Naive B cell (primary cell): ENCODE measurements at regions not wholly inside any gene's neighbourhood (a gene's known extent, or its start where the extent isn't known, plus 50 kb on each side); places are given as distances from the start of the nearest gene placed in this dataset.
"Not testable (repeated sequence)": the region's sequence is repeated elsewhere in the genome, so short reads cannot be mapped to it uniquely, and the experiment has no call there.

Experiments
- ATAC-seq, 2 donors: fragments of 150-1000 bp; cut with Tn5 transposase; 2 replicates each; pipeline ENCODE4 v1.10.0; 2021; ENCODE audit warnings: low read depth in 2 of 2, mild to moderate bottlenecking in 2 of 2, moderate library complexity in 2 of 2
- DNase-seq: peaks from one replicate; pipeline ENCODE4 v3.0.0; 2022
- H3K27ac Mint-ChIP-seq, 6 donors: one replicate each; pipeline ENCODE4 v1.8.0; 2020 to 2022; ENCODE audit warnings: mild to moderate bottlenecking in 6 of 6, mixed read lengths in 6 of 6, moderate library complexity in 5 of 6, inconsistent platforms in 2 of 6
- H3K27me3 Mint-ChIP-seq, 3 donors: one replicate each; pipeline ENCODE4 v1.8.0; 2021 to 2022; ENCODE audit warnings: mixed read lengths in 3 of 3, mild to moderate bottlenecking in 1 of 3
- H3K36me3 Mint-ChIP-seq, 2 donors: one replicate each; pipeline ENCODE4 v1.8.0; 2020 to 2022; ENCODE audit warnings: mixed read lengths in 2 of 2, inconsistent platforms in 1 of 2, mild to moderate bottlenecking in 1 of 2
- H3K4me1 Mint-ChIP-seq, 3 donors: one replicate each; pipeline ENCODE4 v1.8.0; 2020 to 2022; ENCODE audit warnings: mixed read lengths in 3 of 3, inconsistent platforms in 1 of 3, mild to moderate bottlenecking in 1 of 3, moderate library complexity in 1 of 3
- H3K4me3 Mint-ChIP-seq, 8 donors: one replicate each; pipeline ENCODE4 v1.8.0; 2020 to 2022; ENCODE audit warnings: mild to moderate bottlenecking in 8 of 8, mixed read lengths in 8 of 8, moderate library complexity in 8 of 8, inconsistent platforms in 2 of 8
- H3K9me3 Mint-ChIP-seq, 7 donors: one replicate each; pipeline ENCODE4 v1.8.0; 2020 to 2022; ENCODE audit warnings: mixed read lengths in 7 of 7, mild to moderate bottlenecking in 5 of 7, inconsistent platforms in 2 of 7, moderate library complexity in 1 of 7

DNA sequence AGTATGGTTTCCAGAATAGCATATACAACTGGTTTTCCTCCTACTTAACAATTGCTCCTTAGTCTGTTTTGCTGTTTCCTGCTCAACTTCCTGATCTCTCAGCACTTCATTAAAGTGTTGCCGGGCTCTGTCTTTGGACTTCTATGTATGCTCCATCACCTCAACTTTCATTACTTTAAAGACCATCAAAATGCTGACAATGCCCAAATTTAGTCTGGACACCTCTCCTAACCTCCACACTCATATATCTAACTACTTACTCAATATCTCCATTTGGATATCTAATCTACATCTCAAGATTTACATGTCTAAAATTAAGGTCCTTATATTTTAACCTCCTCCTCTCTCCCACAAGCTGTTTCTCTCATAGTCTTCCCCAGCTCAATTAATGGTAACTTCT is 54.4 kb upstream of the LGR5 start:
- DNase-seq: no peak
- no peaks in the 10 kb centered on the region for H3K9me3 Mint-ChIP-seq
- no peak overlapping the region for H3K4me3 Mint-ChIP-seq
- ATAC-seq: no peak
- no peaks in the 10 kb centered on the region for H3K4me1 Mint-ChIP-seq
- H3K36me3 Mint-ChIP-seq: no peaks in the 10 kb centered on the region
- H3K27me3 Mint-ChIP-seq: peaks cover 9 to 20% (median 14%) of the 10 kb centered on the region in 3 donors
- no peak overlapping the region for H3K27ac Mint-ChIP-seq

DNA sequence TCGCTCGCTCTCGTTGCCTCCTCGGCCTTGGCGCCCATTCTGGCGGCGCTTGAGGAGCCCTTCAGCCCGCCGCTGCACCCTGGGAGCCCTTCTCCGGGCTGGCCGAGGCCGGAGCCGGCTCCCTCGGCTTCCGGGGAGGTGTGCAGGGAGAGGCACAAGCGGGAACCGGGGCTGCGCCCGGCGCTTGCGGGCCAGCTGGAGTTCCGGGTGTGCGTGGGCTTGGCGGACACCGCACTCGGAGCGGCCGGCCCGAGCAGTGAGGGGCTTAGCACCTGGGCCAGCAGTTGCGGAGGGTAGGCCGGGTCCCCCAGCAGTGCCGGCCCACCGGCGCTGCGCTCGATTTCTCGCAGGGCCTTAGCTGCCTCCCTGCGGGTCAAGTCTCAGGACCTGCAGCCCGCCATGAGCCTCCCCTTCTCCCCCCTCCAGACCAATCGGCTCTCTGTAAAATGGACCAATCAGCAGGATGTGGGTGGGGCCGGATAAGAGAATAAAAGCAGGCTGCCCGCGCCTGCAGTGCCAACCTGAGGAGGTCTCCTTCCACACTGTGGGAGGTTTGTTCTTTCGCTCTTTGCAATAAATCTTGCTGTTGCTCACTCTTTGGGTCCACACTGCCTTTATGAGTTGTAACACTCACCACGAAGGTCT is 62.8 kb upstream of the LGR5 start:
- H3K27ac Mint-ChIP-seq, H3K9me3 Mint-ChIP-seq, H3K36me3 Mint-ChIP-seq, H3K27me3 Mint-ChIP-seq, DNase-seq, H3K4me1 Mint-ChIP-seq, ATAC-seq: not testable (repeated sequence)
- peak overlapping the region in 1 of 8 donors; percentile 17 for H3K4me3 Mint-ChIP-seq

DNA sequence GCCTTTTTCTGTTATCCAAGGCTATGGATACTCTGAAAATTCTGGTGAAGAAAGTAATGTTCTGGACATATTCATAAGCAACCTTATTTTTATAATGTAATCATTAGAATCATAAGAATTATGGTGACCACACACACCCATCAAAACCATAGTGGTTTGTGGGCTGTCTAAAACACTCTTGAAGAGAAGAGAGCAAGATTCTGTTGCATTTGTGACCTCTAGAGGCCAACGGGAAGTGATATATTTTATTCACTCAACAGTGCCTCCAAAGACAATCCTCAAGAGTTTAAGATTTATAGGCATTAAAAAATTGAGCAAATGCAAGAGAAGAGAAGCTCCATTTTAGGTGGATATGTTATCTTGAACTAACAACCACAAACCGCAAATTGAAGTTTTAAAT is 68.5 kb upstream of the LGR5 start:
- Mint-ChIP-seq H3K27me3 (peaks cover 0 to 3% (median 0%) of the 10 kb centered on the region in 3 donors), H3K9me3 (peaks cover 0 to 4% (median 0%) of the 10 kb centered on the region in 7 donors), H3K4me1 (no peaks in the 10 kb centered on the region), H3K27ac (no peak overlapping the region), H3K36me3 (no peaks in the 10 kb centered on the region), H3K4me3 (no peak overlapping the region)
- no peak for ATAC-seq
- DNase-seq: no peak

DNA sequence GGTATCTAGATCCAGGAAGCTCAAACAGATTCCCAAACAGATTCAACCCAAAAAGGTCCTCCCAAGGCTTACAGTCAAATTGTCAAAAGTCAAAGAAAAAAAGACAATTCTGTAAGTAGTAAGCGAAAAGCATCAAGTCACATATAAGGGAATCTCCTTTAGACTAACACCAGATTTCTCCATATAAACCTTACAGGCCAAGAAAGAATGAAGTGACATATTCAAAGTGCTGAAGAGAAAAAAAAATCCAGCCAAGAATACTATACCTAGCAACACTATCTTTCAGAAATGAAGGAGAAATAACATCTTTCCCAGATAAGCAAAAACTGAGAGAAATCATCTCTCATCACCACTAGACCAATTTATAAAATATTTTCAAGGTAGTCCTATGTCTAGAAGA is 79.6 kb upstream of the LGR5 start:
- no peak for ATAC-seq
- Mint-ChIP-seq H3K9me3 (peaks cover 0 to 43% (median 30%) of the 10 kb centered on the region in 7 donors), H3K27ac (no peak overlapping the region), H3K36me3 (peaks cover 8 to 19% of the 10 kb centered on the region in 2 donors), H3K27me3 (peaks cover 0 to 5% (median 0%) of the 10 kb centered on the region in 3 donors), H3K4me3 (no peak overlapping the region), H3K4me1 (peaks cover 0 to under 1% (median 0%) of the 10 kb centered on the region in 3 donors)
- DNase-seq: no peak

DNA sequence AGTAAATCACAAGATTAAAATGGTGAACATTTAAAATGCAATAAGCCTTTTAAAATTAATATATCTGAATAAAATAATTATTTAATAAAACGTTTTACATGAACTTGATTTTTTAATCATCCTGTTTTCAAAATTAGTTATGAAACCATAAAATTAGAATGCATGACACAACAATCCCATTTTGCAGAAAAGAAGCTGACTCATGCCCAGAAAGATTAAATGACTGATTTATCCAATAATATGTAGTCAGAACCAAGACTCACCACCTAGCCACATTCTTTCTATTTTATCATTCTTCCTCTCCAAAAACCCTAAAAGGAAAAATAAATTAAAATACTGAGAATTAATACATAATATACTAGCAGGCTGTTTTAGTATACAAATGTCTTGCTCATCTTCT is 83.0 kb upstream of the LGR5 start:
- no peaks in the 10 kb centered on the region for H3K27me3 Mint-ChIP-seq
- H3K9me3 Mint-ChIP-seq: peaks cover 0 to 27% (median 21%) of the 10 kb centered on the region in 7 donors
- peaks cover 0 to 5% (median 0%) of the 10 kb centered on the region in 3 donors for H3K4me1 Mint-ChIP-seq
- DNase-seq (no peak), ATAC-seq (no peak)
- no peak overlapping the region for H3K4me3 Mint-ChIP-seq
- no peak overlapping the region for H3K27ac Mint-ChIP-seq
- peaks cover 0 to 19% of the 10 kb centered on the region in 2 donors for H3K36me3 Mint-ChIP-seq

DNA sequence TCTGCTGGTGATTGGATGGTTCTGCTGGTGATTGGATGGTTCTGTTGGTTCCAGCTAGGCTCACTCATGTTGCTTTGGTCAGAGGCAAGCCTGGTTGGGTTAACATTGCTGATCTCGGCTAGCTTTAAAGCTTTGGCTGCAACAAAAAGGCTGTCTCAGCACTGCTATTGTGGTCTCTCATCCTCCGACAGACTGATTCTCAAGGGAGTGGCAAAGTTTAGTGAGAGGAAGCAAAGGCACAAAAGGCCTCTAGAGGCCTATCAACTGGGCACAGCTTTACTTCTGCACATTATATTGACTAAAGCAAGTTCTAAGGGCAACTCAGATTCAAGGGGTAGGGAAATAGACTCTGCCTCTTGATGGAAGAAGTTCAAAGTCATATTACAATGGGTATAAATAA is 84.7 kb upstream of the LGR5 start:
- Mint-ChIP-seq H3K27ac (no peak overlapping the region), H3K9me3 (peaks cover 0 to 15% (median 8%) of the 10 kb centered on the region in 7 donors), H3K36me3 (peaks cover 0 to 7% of the 10 kb centered on the region in 2 donors), H3K4me1 (peaks cover 0 to 5% (median 0%) of the 10 kb centered on the region in 3 donors), H3K27me3 (no peaks in the 10 kb centered on the region), H3K4me3 (no peak overlapping the region)
- ATAC-seq (no peak), DNase-seq (no peak)

DNA sequence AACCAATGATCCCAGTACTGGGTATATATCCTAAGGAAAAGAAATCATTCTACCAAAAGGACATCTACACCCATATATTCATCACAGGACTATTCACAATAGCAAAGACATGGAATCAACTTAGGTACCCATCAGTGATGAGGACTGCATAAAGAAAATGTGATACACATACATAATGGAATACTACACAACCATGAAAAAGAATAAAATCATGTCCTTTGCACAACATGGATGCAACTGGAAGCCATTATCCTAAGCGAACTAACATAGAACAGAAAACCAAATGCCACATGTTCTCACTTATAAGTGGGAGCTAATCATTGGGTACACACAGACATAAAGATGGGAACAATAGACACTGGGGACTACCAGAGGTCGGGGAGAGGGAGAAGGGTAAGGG is 86.0 kb upstream of the LGR5 start:
- H3K27me3 Mint-ChIP-seq: no peaks in the 10 kb centered on the region
- H3K9me3 Mint-ChIP-seq: peaks cover 0 to 5% (median 0%) of the 10 kb centered on the region in 7 donors
- no peak for DNase-seq
- no peak for ATAC-seq
- H3K4me1 Mint-ChIP-seq: peaks cover 0 to 5% (median 0%) of the 10 kb centered on the region in 3 donors
- H3K4me3 Mint-ChIP-seq: no peak overlapping the region
- no peaks in the 10 kb centered on the region for H3K36me3 Mint-ChIP-seq
- no peak overlapping the region for H3K27ac Mint-ChIP-seq

DNA sequence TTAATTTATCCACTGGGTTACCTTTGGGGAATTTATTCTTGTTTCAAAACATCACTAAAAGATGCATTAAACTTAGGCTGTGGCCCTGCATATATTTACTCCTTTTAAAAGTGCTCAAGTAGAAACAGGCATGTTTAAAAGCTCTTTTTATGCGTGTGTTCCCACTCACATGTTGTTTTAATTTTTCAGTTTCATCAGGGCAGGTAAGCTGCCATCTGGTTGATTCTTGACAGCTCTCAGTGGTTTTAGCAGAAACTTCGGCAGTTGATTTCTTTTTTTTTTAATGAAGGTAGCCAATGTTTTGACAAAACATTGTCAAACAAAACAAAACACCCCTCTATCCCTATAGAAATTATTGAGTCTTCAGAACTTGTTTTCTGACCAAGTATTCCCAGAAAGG is 89.6 kb upstream of the LGR5 start:
- Mint-ChIP-seq H3K36me3 (no peaks in the 10 kb centered on the region), H3K27me3 (no peaks in the 10 kb centered on the region), H3K4me1 (peaks cover 0 to 4% (median 0%) of the 10 kb centered on the region in 3 donors), H3K27ac (no peak overlapping the region), H3K4me3 (no peak overlapping the region), H3K9me3 (no peaks in the 10 kb centered on the region)
- ATAC-seq: no peak
- no peak for DNase-seq

DNA sequence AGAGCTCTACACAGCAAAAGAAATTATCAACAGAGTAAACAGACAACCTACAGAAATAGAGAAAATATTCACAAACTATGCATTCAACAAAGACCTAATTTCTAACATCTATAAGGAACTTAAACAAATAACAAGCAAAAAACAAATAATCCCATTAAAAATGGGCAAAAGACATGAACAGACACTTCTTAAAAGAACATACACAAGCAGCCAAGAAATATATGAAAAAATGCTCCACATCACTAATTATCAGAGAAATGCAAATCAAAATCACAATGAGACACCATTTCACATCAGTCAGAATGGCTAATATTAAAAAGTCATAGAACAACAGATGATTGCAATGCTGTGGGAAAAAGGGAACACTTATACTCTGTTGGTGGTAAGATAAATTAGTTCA is 100.7 kb upstream of the LGR5 start:
- Mint-ChIP-seq H3K4me3 (no peak overlapping the region), H3K27me3 (peaks cover 0 to 14% (median 0%) of the 10 kb centered on the region in 3 donors), H3K36me3 (no peaks in the 10 kb centered on the region), H3K27ac (no peak overlapping the region), H3K4me1 (no peaks in the 10 kb centered on the region), H3K9me3 (peaks cover 0 to 23% (median 4%) of the 10 kb centered on the region in 7 donors)
- ATAC-seq (no peak), DNase-seq (no peak)

DNA sequence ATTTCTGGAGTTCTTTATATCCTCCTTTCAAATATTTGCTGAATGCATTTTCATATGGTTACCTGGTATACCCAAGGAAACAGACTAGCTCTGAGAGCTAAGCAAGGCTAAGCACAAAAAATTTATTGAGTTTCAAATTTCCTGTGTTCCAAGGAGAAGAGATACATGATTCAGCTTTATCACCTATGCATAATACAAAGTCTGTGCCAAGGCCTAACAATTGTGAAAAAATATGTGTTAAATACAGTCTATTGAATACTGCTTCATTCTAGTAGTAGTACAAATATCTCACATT is 103.7 kb upstream of the LGR5 start:
- peaks cover 0 to 10% (median 0%) of the 10 kb centered on the region in 3 donors for H3K27me3 Mint-ChIP-seq
- ATAC-seq: no peak
- no peaks in the 10 kb centered on the region for H3K36me3 Mint-ChIP-seq
- H3K4me1 Mint-ChIP-seq: no peaks in the 10 kb centered on the region
- H3K27ac Mint-ChIP-seq: no peak overlapping the region
- DNase-seq: no peak
- H3K9me3 Mint-ChIP-seq: peaks cover 0 to 21% (median 4%) of the 10 kb centered on the region in 7 donors
- H3K4me3 Mint-ChIP-seq: no peak overlapping the region

DNA sequence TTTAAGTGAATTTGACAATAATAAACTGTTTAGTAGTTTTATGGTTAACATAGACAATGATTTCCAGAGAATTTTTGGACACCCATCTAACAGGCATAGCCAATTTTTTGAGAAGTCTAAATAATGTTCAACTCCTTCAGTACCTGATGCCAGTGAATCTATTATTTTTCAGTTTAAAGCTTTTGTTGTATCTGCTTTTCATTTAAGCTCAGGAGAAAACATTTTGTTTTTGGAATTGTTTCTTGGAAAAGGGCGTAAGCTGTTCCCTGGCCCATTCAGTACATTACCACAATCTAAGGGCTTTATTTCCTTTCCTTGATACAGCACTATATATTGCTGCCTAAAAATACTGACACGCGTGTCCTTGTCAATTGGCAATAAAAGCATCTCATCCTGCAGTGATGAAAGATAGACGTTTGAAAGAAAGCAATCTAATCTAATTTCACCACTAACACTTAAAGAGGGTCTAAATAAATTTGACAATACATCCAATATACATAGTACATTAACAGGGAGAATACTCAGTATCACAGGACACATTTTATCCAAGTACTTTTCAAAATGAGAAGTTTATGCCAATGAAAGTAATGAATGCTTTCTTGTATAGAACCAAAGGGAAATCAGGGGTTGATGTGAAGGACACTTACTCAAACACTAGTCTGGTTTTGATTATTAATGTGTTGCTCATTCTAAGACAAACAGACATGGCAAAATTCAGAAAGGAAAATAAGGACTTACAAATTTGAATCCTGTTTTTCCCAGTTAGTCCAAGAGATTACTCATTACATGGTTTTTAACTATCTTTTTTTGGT is 104.2 kb upstream of the LGR5 start:
- H3K27ac Mint-ChIP-seq: no peak overlapping the region
- H3K4me1 Mint-ChIP-seq: no peaks in the 10 kb centered on the region
- DNase-seq: no peak
- H3K36me3 Mint-ChIP-seq: no peaks in the 10 kb centered on the region
- peaks cover 0 to 19% (median 4%) of the 10 kb centered on the region in 7 donors for H3K9me3 Mint-ChIP-seq
- no peak for ATAC-seq
- H3K4me3 Mint-ChIP-seq: no peak overlapping the region
- H3K27me3 Mint-ChIP-seq: peaks cover 0 to 10% (median 0%) of the 10 kb centered on the region in 3 donors

DNA sequence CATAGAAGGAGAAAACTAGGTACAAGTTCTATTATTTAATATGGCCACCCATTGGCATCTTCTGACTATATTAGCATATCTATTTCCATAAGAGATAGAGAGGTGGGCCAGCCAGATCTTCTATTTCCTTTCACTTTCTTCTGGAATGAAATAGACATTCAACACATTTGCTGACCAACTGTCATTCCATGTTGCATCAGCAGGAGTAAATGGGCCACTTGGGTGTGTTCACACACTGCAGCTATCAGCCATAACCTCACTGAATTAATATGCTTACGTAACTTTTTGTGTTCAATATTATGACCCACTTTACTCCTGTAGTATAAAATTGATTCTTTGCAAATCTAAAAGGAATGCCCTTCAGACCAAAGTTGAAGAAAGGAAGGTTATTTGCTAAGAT is 106.2 kb upstream of the LGR5 start:
- peaks cover 0 to 12% (median 2%) of the 10 kb centered on the region in 7 donors for H3K9me3 Mint-ChIP-seq
- peaks cover 0 to 10% (median 0%) of the 10 kb centered on the region in 3 donors for H3K27me3 Mint-ChIP-seq
- H3K27ac Mint-ChIP-seq: no peak overlapping the region
- H3K4me1 Mint-ChIP-seq: no peaks in the 10 kb centered on the region
- no peak overlapping the region for H3K4me3 Mint-ChIP-seq
- DNase-seq: no peak
- ATAC-seq: no peak
- no peaks in the 10 kb centered on the region for H3K36me3 Mint-ChIP-seq

DNA sequence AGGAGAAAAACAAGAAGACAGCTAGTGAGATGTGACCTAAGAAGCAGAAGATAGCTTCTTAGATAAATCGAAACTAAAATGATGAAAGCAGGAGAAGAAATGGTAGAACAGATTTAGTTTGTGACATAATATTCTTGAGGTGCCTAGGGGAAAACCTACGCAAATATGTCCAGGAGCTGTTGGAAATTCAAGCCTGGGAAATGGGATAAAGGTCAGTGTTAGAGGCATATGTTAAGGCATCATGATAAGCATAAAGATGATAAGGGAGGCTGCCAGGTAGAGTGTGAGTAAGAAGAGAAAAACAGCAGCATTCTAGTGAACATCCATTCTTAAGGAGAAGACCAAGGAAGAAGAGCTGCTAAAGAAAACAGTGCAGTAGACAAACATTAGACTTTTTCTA is 109.6 kb upstream of the LGR5 start:
- H3K4me3 Mint-ChIP-seq: no peak overlapping the region
- DNase-seq: no peak
- no peaks in the 10 kb centered on the region for H3K27me3 Mint-ChIP-seq
- no peak overlapping the region for H3K27ac Mint-ChIP-seq
- H3K36me3 Mint-ChIP-seq: no peaks in the 10 kb centered on the region
- ATAC-seq: no peak
- peaks cover 0 to 11% (median 4%) of the 10 kb centered on the region in 7 donors for H3K9me3 Mint-ChIP-seq
- no peaks in the 10 kb centered on the region for H3K4me1 Mint-ChIP-seq

DNA sequence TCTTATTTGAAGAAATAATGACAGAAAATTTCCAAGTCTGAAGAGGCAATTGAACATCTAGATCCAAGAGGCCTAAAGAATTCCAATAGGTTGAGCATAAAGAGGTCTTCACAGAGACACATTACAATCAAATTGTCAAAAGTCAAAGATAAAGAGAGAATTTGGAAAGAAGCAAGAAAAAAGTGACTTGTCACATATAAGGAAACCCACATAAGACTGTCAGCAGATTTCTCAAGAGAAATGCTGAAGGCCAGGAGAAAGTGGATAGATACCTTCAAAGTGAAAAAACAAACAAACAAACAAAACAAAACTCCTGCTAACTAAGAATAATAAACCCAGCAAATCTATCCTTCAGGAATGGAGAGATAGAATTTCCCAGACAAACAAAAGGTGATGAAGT is 118.1 kb upstream of the LGR5 start:
- H3K4me3 Mint-ChIP-seq: no peak overlapping the region
- DNase-seq (no peak), ATAC-seq (no peak)
- no peak overlapping the region for H3K27ac Mint-ChIP-seq
- H3K36me3 Mint-ChIP-seq: peaks cover 15 to 21% of the 10 kb centered on the region in 2 donors
- H3K9me3 Mint-ChIP-seq: peaks cover 9 to 59% (median 34%) of the 10 kb centered on the region in 7 donors
- H3K27me3 Mint-ChIP-seq: peaks cover 0 to 10% (median 0%) of the 10 kb centered on the region in 3 donors
- no peaks in the 10 kb centered on the region for H3K4me1 Mint-ChIP-seq
